ENCODE measurements at regions not wholly inside any gene's neighbourhood (a gene's known extent, or its start where the extent isn't known, plus 50 kb on each side); places are given as distances from the start of the nearest gene placed in this dataset.

GRCh38 chr22:48453751-48454485 lies 1373.8 kb downstream of the BRD1 start:
- no peak overlapping the region for H3K4me2 ChIP-seq (ENCODE audit: low read length)
- H3K4me1 ChIP-seq (ENCODE audit: control insufficient read depth, low read length), result peaks cover 10% of the 10 kb centered on the region
- no peaks in the 10 kb centered on the region for H3K9me3 ChIP-seq (ENCODE audit: control insufficient read depth, insufficient read depth, low read length)
- no peak overlapping the region for H3K4me3 ChIP-seq (ENCODE audit: low read length)
- no peaks in the 10 kb centered on the region for H3K79me2 ChIP-seq (ENCODE audit: control insufficient read depth, low read length)
- H4K20me1 ChIP-seq (ENCODE audit: control insufficient read depth, insufficient read depth, low read depth, low read length), result no peaks in the 10 kb centered on the region
- no peaks in the 10 kb centered on the region for H3K36me3 ChIP-seq (ENCODE audit: control insufficient read depth, low read length)
- TF ChIP-seq EZH2phosphoT487 (IDR thresholded peaks at IDR 0.05; ENCODE audit: borderline replicate concordance, low read length) (no peak), CTCF (IDR thresholded peaks at IDR 0.05; ENCODE audit: low read depth, low read length, poor library complexity, severe bottlenecking) (no peak)
- no peaks in the 10 kb centered on the region for H3F3A ChIP-seq (ENCODE audit: control insufficient read depth, insufficient read depth)
- H3K27ac ChIP-seq (ENCODE audit: low read depth, low read length), result no peak overlapping the region
- no peaks in the 10 kb centered on the region for H3K9me2 ChIP-seq (replicated peaks; ENCODE audit: control insufficient read depth, low read length)
- H3K27me3 ChIP-seq (ENCODE audit: control insufficient read depth, low read length), result no peaks in the 10 kb centered on the region

GRCh38 chr22:48453171-48453570 lies 1374.5 kb downstream of the BRD1 start:
- H3K4me2 ChIP-seq (ENCODE audit: low read length), result no peak overlapping the region
- peaks cover 10% of the 10 kb centered on the region for H3K4me1 ChIP-seq (ENCODE audit: control insufficient read depth, low read length)
- H3K9me3 ChIP-seq (ENCODE audit: control insufficient read depth, insufficient read depth, low read length), result 0 out of 2 replicates have a peak, but pooled peaks cover 2% of the 10 kb centered on the region
- H3K79me2 ChIP-seq (ENCODE audit: control insufficient read depth, low read length), result no peaks in the 10 kb centered on the region
- H3K36me3 ChIP-seq (ENCODE audit: control insufficient read depth, low read length), result no peaks in the 10 kb centered on the region
- no peaks in the 10 kb centered on the region for H3F3A ChIP-seq (ENCODE audit: control insufficient read depth, insufficient read depth)
- no peaks in the 10 kb centered on the region for H3K27me3 ChIP-seq (ENCODE audit: control insufficient read depth, low read length)
- no peaks in the 10 kb centered on the region for H4K20me1 ChIP-seq (ENCODE audit: control insufficient read depth, insufficient read depth, low read depth, low read length)
- H3K4me3 ChIP-seq (ENCODE audit: low read length), result no peak overlapping the region
- H3K27ac ChIP-seq (ENCODE audit: low read depth, low read length), result no peak overlapping the region
- no peaks in the 10 kb centered on the region for H3K9me2 ChIP-seq (replicated peaks; ENCODE audit: control insufficient read depth, low read length)
- TF ChIP-seq EZH2phosphoT487 (IDR thresholded peaks at IDR 0.05; ENCODE audit: borderline replicate concordance, low read length), result no peak
- TF ChIP-seq CTCF (IDR thresholded peaks at IDR 0.05; ENCODE audit: low read depth, low read length, poor library complexity, severe bottlenecking), result no peak

- H3K4me2 ChIP-seq (ENCODE audit: low read length), result no peak overlapping the region
- no peaks in the 10 kb centered on the region for H3K9me2 ChIP-seq (replicated peaks; ENCODE audit: control insufficient read depth, low read length)
- no peak overlapping the region for H3K27ac ChIP-seq (ENCODE audit: low read depth, low read length)
- H3K36me3 ChIP-seq (ENCODE audit: control insufficient read depth, low read length), result no peaks in the 10 kb centered on the region
- TF ChIP-seq CTCF (IDR thresholded peaks at IDR 0.05; ENCODE audit: low read depth, low read length, poor library complexity, severe bottlenecking) (no peak), EZH2phosphoT487 (IDR thresholded peaks at IDR 0.05; ENCODE audit: borderline replicate concordance, low read length) (no peak)
- no peaks in the 10 kb centered on the region for H3F3A ChIP-seq (ENCODE audit: control insufficient read depth, insufficient read depth)
- H3K27me3 ChIP-seq (ENCODE audit: control insufficient read depth, low read length), result no peaks in the 10 kb centered on the region
- H3K4me3 ChIP-seq (ENCODE audit: low read length), result no peak overlapping the region
- 0 out of 2 replicates have a peak, but pooled peaks cover 2% of the 10 kb centered on the region for H3K9me3 ChIP-seq (ENCODE audit: control insufficient read depth, insufficient read depth, low read length)
- no peaks in the 10 kb centered on the region for H3K79me2 ChIP-seq (ENCODE audit: control insufficient read depth, low read length)
- H4K20me1 ChIP-seq (ENCODE audit: control insufficient read depth, insufficient read depth, low read depth, low read length), result no peaks in the 10 kb centered on the region
- H3K4me1 ChIP-seq (ENCODE audit: control insufficient read depth, low read length), result peaks cover 10% of the 10 kb centered on the region
Measured at GRCh38 chr22:48452766-48453165, 1374.9 kb downstream of the BRD1 start.
